Keratinocyte (primary cell): ENCODE measurements at regions not wholly inside any gene's neighbourhood (a gene's known extent, or its start where the extent isn't known, plus 50 kb on each side); places are given as distances from the start of the nearest gene placed in this dataset.

Experiments used
- DNase-seq: peaks from one replicate; pipeline ENCODE4 v3.0.0-alpha.2; 2011; ENCODE audit warnings: low read depth, missing footprints, low spot score
- FAIRE-seq: peaks from 2 replicates; lab custom pipeline; 2011; peaks lifted over from hg19 to GRCh38; lab: Jason Lieb, UNC
- H2AFZ ChIP-seq: 2 replicates; pipeline ENCODE4 v1.6.0; 2012; ENCODE audit warnings: low read length, control low read depth, inconsistent platforms; ENCODE audit not compliant: control insufficient read depth
- H3K27ac ChIP-seq: 2 replicates; pipeline ENCODE4 v1.5.1; 2011; ENCODE audit warnings: low read length; ENCODE audit not compliant: control insufficient read depth, insufficient read depth
- H3K27me3 ChIP-seq: 3 replicates; pipeline ENCODE4 v1.6.0; 2011; ENCODE audit warnings: low read length; ENCODE audit not compliant: control insufficient read depth, insufficient read depth; ENCODE audit errors: extremely low read depth
- H3K36me3 ChIP-seq, 2 experiments: 2 replicates in 1 of 2; 3 replicates in 1 of 2; pipeline ENCODE4 v1.5.1; 2011; ENCODE audit warnings: low read length in 2 of 2, mild to moderate bottlenecking in 1 of 2; ENCODE audit not compliant: control insufficient read depth in 2 of 2, insufficient read depth in 2 of 2; ENCODE audit errors: extremely low read depth in 1 of 2
- H3K4me1 ChIP-seq: 3 replicates; pipeline ENCODE4 v1.5.1; 2011; ENCODE audit warnings: low read length; ENCODE audit not compliant: control insufficient read depth, insufficient read depth; ENCODE audit errors: extremely low read depth
- H3K4me2 ChIP-seq: 3 replicates; pipeline ENCODE4 v1.6.0; 2011; ENCODE audit warnings: low read depth, low read length; ENCODE audit not compliant: control insufficient read depth, insufficient read depth; ENCODE audit errors: extremely low read depth
- H3K4me3 ChIP-seq, 3 experiments: fragments of 200-600 bp in 1 of 3; sonication (generic) in 1 of 3; 2 replicates in 2 of 3; 3 replicates in 1 of 3; pipeline ENCODE4 v1.5.1; 2011 to 2016; ENCODE audit warnings: low read length in 3 of 3, mild to moderate bottlenecking in 3 of 3, control low read depth in 2 of 3, inconsistent platforms in 1 of 3, low read depth in 1 of 3, mixed read lengths in 1 of 3, mixed run types in 1 of 3, moderate library complexity in 1 of 3; ENCODE audit not compliant: control insufficient read depth in 2 of 3, insufficient read depth in 2 of 3; ENCODE audit errors: extremely low read depth in 1 of 3
- H3K79me2 ChIP-seq: 2 replicates; pipeline ENCODE4 v1.6.0; 2012; ENCODE audit warnings: low read length; ENCODE audit not compliant: control insufficient read depth, insufficient read depth
- H3K9ac ChIP-seq: 3 replicates; pipeline ENCODE4 v1.6.0; 2011; ENCODE audit warnings: low read length; ENCODE audit not compliant: control insufficient read depth, insufficient read depth; ENCODE audit errors: extremely low read depth
- H3K9me1 ChIP-seq: 3 replicates; pipeline ENCODE4 v1.6.0; 2011; ENCODE audit warnings: low read length; ENCODE audit not compliant: control insufficient read depth, insufficient read depth; ENCODE audit errors: extremely low read depth
- H3K9me3 ChIP-seq: 2 replicates; pipeline ENCODE4 v1.5.1; 2012; ENCODE audit warnings: low read depth, low read length; ENCODE audit not compliant: control insufficient read depth
- H4K20me1 ChIP-seq: 3 replicates; pipeline ENCODE4 v1.6.0; 2011; ENCODE audit warnings: low read length; ENCODE audit not compliant: control insufficient read depth, insufficient read depth; ENCODE audit errors: extremely low read depth
- EZH2 ChIP-seq: IDR thresholded peaks from one replicate; pipeline ENCODE4 v1.6.1; 2012; ENCODE audit warnings: inconsistent platforms, mild to moderate bottlenecking, low read length, moderate library complexity
- dilution Hi-C: fragments of 300-500 bp; cut with MboI; formaldehyde crosslinking; loops from one replicate; pipeline ENCODE4 v1.7.0; 2020; ENCODE audit warnings: low sequenced_read_pairs; ENCODE audit not compliant: extremely low pct_ligation_motif_present
- TF ChIP-seq, protein P1 (sequence below), 3 experiments: IDR thresholded peaks in 1 of 3; conservative IDR thresholded peaks in 1 of 3; optimal IDR thresholded peaks in 1 of 3; 2 replicates in 2 of 3; 3 replicates in 1 of 3; pipeline versions ENCODE3 to v1.5.1; 2011; ENCODE audit warnings: low read length in 3 of 3, mild to moderate bottlenecking in 3 of 3, moderate library complexity in 2 of 3, control low read depth in 1 of 3, inconsistent platforms in 1 of 3; ENCODE audit not compliant: insufficient read depth in 2 of 3; ENCODE audit errors: extremely low read depth in 1 of 3

DNA sequence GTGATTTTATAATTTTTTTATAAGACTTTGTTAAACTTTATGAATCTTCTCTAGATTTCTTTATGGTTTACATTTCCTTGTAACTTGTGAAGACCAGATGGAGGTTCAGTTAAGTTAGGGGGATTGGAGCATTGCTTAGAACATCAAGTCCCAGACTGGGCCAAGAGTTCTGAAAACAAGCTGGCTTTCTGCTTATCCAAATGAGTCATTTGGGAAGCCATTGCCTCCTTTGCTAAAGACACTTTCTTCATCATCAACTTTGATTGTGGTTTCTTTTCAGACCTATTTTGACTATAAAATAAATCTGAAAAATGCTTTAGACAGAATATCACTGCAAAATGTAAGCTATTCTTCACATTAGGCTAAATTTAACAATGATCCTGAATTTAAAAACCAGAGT, 446.8 kb downstream of the USP25 start:
- Histone ChIP-seq H3K9ac (no peak overlapping the region), H3K36me3 (no peaks in the 10 kb centered on the region), H3K27me3 (no peaks in the 10 kb centered on the region), H4K20me1 (no peaks in the 10 kb centered on the region), H3K4me1 (no peaks in the 10 kb centered on the region), H3K9me1 (no peaks in the 10 kb centered on the region), H3K79me2 (no peaks in the 10 kb centered on the region), H3K4me3 (no peak overlapping the region), H3K9me3 (no peaks in the 10 kb centered on the region), H3K27ac (no peak overlapping the region), H3K4me2 (no peak overlapping the region), H2AFZ (no peak overlapping the region)
- no peak for DNase-seq
- dilution Hi-C loops: no loop called here
- no peak for TF ChIP-seq EZH2
- TF ChIP-seq, protein P1, sequence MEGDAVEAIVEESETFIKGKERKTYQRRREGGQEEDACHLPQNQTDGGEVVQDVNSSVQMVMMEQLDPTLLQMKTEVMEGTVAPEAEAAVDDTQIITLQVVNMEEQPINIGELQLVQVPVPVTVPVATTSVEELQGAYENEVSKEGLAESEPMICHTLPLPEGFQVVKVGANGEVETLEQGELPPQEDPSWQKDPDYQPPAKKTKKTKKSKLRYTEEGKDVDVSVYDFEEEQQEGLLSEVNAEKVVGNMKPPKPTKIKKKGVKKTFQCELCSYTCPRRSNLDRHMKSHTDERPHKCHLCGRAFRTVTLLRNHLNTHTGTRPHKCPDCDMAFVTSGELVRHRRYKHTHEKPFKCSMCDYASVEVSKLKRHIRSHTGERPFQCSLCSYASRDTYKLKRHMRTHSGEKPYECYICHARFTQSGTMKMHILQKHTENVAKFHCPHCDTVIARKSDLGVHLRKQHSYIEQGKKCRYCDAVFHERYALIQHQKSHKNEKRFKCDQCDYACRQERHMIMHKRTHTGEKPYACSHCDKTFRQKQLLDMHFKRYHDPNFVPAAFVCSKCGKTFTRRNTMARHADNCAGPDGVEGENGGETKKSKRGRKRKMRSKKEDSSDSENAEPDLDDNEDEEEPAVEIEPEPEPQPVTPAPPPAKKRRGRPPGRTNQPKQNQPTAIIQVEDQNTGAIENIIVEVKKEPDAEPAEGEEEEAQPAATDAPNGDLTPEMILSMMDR (optimal IDR thresholded peaks at IDR 0.05 in 1 of 3, IDR thresholded peaks at IDR 0.05 in 1 of 3, conservative IDR thresholded peaks at IDR 0.05 in 1 of 3; ENCODE audit: extremely low read depth in 1 of 3, insufficient read depth in 2 of 3, low read length in 3 of 3): no peak
- FAIRE-seq: no peak

GRCh38 chr21:16177532-16177931, 447.8 kb downstream of the USP25 start:
- FAIRE-seq (no peak), DNase-seq (no peak)
- no peak overlapping the region for H3K4me2 ChIP-seq
- no peak for TF ChIP-seq EZH2
- TF ChIP-seq, protein P1 (optimal IDR thresholded peaks at IDR 0.05 in 1 of 3, IDR thresholded peaks at IDR 0.05 in 1 of 3, conservative IDR thresholded peaks at IDR 0.05 in 1 of 3; ENCODE audit: extremely low read depth in 1 of 3, insufficient read depth in 2 of 3, low read length in 3 of 3): no peak
- H2AFZ ChIP-seq: no peak overlapping the region
- H3K36me3 ChIP-seq: no peaks in the 10 kb centered on the region
- dilution Hi-C loops: no loop called here
- H3K27me3 ChIP-seq: no peaks in the 10 kb centered on the region
- H3K9me3 ChIP-seq: no peaks in the 10 kb centered on the region
- no peak overlapping the region for H3K27ac ChIP-seq
- H3K4me1 ChIP-seq: no peaks in the 10 kb centered on the region
- H3K9me1 ChIP-seq: no peaks in the 10 kb centered on the region
- no peaks in the 10 kb centered on the region for H4K20me1 ChIP-seq
- H3K79me2 ChIP-seq: no peaks in the 10 kb centered on the region
- H3K4me3 ChIP-seq: no peak overlapping the region
- H3K9ac ChIP-seq: no peak overlapping the region
